OCI-LY7 (cell line): ENCODE measurements at regions not wholly inside any gene's neighbourhood (a gene's known extent, or its start where the extent isn't known, plus 50 kb on each side); places are given as distances from the start of the nearest gene placed in this dataset.

Source experiments
- BruUV-seq: library from RNA; stranded (reverse); fragments of 400-500 nt; replicated peaks from 2 replicates; lab custom pipeline; 2021; lab: Mats Ljungman, UMichigan
- CTCF ChIA-PET: fragments of 300-600 bp; sonication (Branson Sonifier 250); formaldehyde crosslinking; loops from one replicate; lab custom pipeline; 2022; ENCODE audit warnings: antibody characterized with exemption; ENCODE audit not compliant: unreplicated experiment; lab: Charles Lee
- POLR2A ChIA-PET: fragments of 300-600 bp; sonication (Branson Sonifier 250); formaldehyde crosslinking; loops from one replicate; lab custom pipeline; 2022; ENCODE audit warnings: antibody characterized with exemption; lab: Charles Lee
- DNase-seq: peaks from one replicate; pipeline ENCODE4 v3.0.0-alpha.2; 2015; ENCODE audit warnings: low spot score
- H2AFZ ChIP-seq: fragments of 200-600 bp; sonication (generic), shearing (Covaris generic); 2 replicates; pipeline ENCODE4 v1.6.1; 2014; ENCODE audit warnings: mild to moderate bottlenecking, antibody characterized with exemption, low read length, moderate library complexity
- H3K27ac ChIP-seq: fragments of 200-600 bp; sonication (generic); 2 replicates; pipeline ENCODE4 v1.5.1; 2014; ENCODE audit warnings: mixed run types, low read depth, mild to moderate bottlenecking, moderate library complexity, low read length, inconsistent platforms; ENCODE audit not compliant: poor library complexity, severe bottlenecking
- H3K36me3 ChIP-seq: fragments of 200-600 bp; sonication (generic); 2 replicates; pipeline ENCODE4 v1.6.1; 2014; ENCODE audit warnings: mild to moderate bottlenecking, antibody characterized with exemption, low read length, moderate library complexity, mixed read lengths; ENCODE audit not compliant: insufficient read depth
- H3K4me1 ChIP-seq: fragments of 200-600 bp; sonication (generic); 2 replicates; pipeline ENCODE4 v1.5.1; 2014; ENCODE audit warnings: mild to moderate bottlenecking, low read length; ENCODE audit not compliant: insufficient read depth, poor library complexity, severe bottlenecking
- H3K4me2 ChIP-seq: fragments of 200-600 bp; sonication (generic); 2 replicates; pipeline ENCODE4 v1.6.1; 2014; ENCODE audit warnings: mild to moderate bottlenecking, low read length
- H3K4me3 ChIP-seq: fragments of 200-600 bp; sonication (generic); 2 replicates; pipeline ENCODE4 v1.5.1; 2014; ENCODE audit warnings: mild to moderate bottlenecking, low read depth, low read length; ENCODE audit not compliant: poor library complexity, severe bottlenecking
- H3K79me2 ChIP-seq: fragments of 200-600 bp; sonication (generic); 2 replicates; pipeline ENCODE4 v1.6.1; 2016; ENCODE audit warnings: low read depth, mild to moderate bottlenecking, low read length, moderate library complexity, mixed read lengths; ENCODE audit not compliant: insufficient read depth
- H3K9me2 ChIP-seq: fragments of 200-600 bp; sonication (generic); 2 replicates; pipeline ENCODE4 v1.6.1; 2016; ENCODE audit warnings: mild to moderate bottlenecking, low read length, mixed read lengths; ENCODE audit not compliant: insufficient read depth
- H3K9me3 ChIP-seq: fragments of 200-600 bp; sonication (generic); 2 replicates; pipeline ENCODE4 v1.6.1; 2014; ENCODE audit warnings: mild to moderate bottlenecking, mixed run types, low read length, mixed read lengths
- H4K20me1 ChIP-seq: fragments of 200-600 bp; sonication (generic); 2 replicates; pipeline ENCODE4 v1.6.1; 2014; ENCODE audit warnings: mild to moderate bottlenecking, antibody characterized with exemption, low read length, moderate library complexity, mixed read lengths; ENCODE audit not compliant: insufficient read depth
- CTCF ChIP-seq: fragments of 200-600 bp; sonication (generic); conservative IDR thresholded peaks from 2 replicates; pipeline ENCODE4 v1.5.1; 2014; ENCODE audit warnings: mild to moderate bottlenecking, antibody characterized with exemption, low read length, moderate library complexity, mixed read lengths
- EZH2phosphoT487 ChIP-seq: fragments of 200-600 bp; sonication (generic); IDR thresholded peaks from 2 replicates; pipeline ENCODE4 v1.6.1; 2018; ENCODE audit warnings: low read depth, borderline replicate concordance, mild to moderate bottlenecking, mixed run types, antibody characterized with exemption, low read length, moderate library complexity, mixed read lengths
- intact Hi-C: fragments of 100-400 bp; cut with micrococcal nuclease; formaldehyde crosslinking; loops from one replicate; pipeline ENCODE4 v1.10.0; 2022; ENCODE audit not compliant: unreplicated experiment

DNA sequence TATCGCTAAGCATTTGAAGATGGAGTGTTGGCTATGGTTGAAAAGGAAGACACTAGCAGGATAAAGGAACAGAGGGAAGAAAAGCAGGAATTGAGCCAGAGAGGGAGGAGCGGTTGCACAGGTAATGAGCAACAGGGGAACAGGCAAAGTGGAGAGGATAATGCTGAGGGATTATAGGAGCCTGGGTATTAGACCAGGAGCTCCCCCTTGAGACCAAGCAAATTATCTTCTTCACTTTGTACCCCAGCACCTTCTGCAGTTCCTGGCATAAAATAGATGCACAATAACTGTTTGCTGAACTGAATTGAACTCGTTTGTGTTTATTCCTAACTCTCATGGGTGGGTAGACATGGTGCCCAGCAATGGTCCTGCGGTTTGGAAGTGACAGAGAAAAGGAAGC, 54.6 kb upstream of the OR5P2 start:
- BruUV-seq: no TSS peak
- POLR2A ChIA-PET: no interaction called here
- DNase-seq: no peak
- Histone ChIP-seq H4K20me1 (no peaks in the 10 kb centered on the region), H3K4me1 (no peaks in the 10 kb centered on the region), H3K27ac (no peak overlapping the region), H2AFZ (no peak overlapping the region), H3K4me3 (no peak overlapping the region), H3K79me2 (no peaks in the 10 kb centered on the region), H3K9me3 (no peaks in the 10 kb centered on the region), H3K9me2 (no peaks in the 10 kb centered on the region), H3K4me2 (no peak overlapping the region), H3K36me3 (no peaks in the 10 kb centered on the region)
- TF ChIP-seq EZH2phosphoT487 (no peak), CTCF (peak; percentile 69)
- CTCF ChIA-PET: no interaction called here
- intact Hi-C loops: no loop called here

- ChIA-PET CTCF (no interaction called here), POLR2A (interaction anchor here (0.7 kb wide), 1 partner anchor 92 kb away, joined by 3 read pairs; no protein-coding TSS in a partner anchor)
- Histone ChIP-seq H3K9me3 (no peaks in the 10 kb centered on the region), H2AFZ (no peak overlapping the region), H4K20me1 (no peaks in the 10 kb centered on the region), H3K4me1 (peaks cover 17% of the 10 kb centered on the region), H3K4me2 (no peak overlapping the region), H3K27ac (no peak overlapping the region), H3K79me2 (no peaks in the 10 kb centered on the region), H3K9me2 (no peaks in the 10 kb centered on the region), H3K4me3 (no peak overlapping the region), H3K36me3 (no peaks in the 10 kb centered on the region)
- no peak for DNase-seq
- TF ChIP-seq EZH2phosphoT487: no peak
- TF ChIP-seq CTCF: no peak
- no TSS peak for BruUV-seq
- intact Hi-C loops: no loop called here
Measured at GRCh38 chr11:7849018-7849417, 52.3 kb upstream of the OR5P2 start.
